ENCODE measurements at regions not wholly inside any gene's neighbourhood (a gene's known extent, or its start where the extent isn't known, plus 50 kb on each side); places are given as distances from the start of the nearest gene placed in this dataset.
"Not testable (repeated sequence)": the region's sequence is repeated elsewhere in the genome, so short reads cannot be mapped to it uniquely, and the experiment has no call there.

DNA sequence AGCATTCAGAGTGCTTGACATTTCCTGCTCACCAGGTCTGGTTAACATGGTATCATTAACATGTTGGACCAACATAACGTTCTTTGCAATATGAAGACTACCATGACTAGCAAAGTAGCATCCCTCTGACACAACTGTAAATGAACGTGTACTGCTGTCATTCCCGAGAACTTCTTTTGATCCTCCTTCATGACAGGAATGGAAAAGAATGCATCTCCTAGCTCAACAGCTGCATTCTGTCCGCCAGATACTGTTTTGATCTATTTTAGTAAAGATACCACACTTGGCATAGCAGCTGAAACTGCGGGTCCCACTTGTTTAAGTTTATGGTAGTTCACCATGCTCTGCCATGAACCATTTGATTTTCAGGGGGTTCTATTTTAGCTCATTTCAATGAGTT lies 144.2 kb upstream of the PARD3B start:
- Histone ChIP-seq H3K4me3 (no peak overlapping the region), H3K27ac (no peak overlapping the region), H3K9me3 (replicated peaks) (0 out of 2 replicates have a peak, but pooled peaks cover 3% of the 10 kb centered on the region), H3K4me1 (no peaks in the 10 kb centered on the region; the same call in 1 of the 2 replicates), H3K36me3 (no peaks in the 10 kb centered on the region), H3K27me3 (no peaks in the 10 kb centered on the region)
- peak; percentile 16 to 21 for DNase-seq

DNA sequence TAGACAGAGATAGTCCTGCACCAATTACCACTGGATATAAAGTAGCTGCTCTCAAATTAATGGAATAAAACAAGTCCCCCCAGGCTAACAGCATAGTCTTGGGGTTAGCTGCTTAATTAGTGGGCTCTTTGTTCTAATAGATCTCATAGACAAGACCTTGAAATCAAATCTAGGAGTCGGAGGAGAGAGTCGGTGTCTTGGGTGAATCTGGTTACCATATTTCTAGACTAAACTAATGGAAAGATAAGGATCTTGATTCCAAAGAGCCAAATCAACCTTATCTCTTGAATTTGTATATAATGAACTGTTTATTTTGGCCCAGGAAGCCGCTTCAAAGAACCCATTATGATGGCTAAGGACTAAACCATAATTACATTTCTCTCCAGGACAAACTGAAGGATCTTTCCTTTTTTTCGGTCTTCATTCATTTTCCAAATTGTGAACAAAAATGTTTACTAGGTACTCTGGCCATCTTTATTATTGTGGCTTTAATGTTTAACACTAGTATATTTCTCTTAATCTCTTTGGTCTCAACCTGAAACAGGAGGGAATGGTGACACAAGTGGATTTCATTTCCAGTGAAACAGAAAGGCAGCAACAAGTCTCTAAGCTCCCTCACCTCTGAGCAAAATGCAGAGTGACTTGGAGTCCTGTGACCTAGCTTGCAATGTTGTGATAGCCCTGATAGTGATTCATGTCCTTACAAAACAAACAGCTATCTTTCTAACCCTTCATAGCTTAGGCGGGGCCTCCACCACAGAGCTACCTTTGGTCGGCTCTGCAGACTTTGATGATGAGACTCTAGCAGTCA lies 137.9 kb upstream of the PARD3B start:
- Histone ChIP-seq H3K36me3 (no peaks in the 10 kb centered on the region), H3K27ac (no peak overlapping the region), H3K4me3 (no peak overlapping the region), H3K27me3 (no peaks in the 10 kb centered on the region), H3K4me1 (no peaks in the 10 kb centered on the region), H3K9me3 (replicated peaks) (no peaks in the 10 kb centered on the region; the same call in 1 of the 2 replicates)
- no peak for DNase-seq

DNA sequence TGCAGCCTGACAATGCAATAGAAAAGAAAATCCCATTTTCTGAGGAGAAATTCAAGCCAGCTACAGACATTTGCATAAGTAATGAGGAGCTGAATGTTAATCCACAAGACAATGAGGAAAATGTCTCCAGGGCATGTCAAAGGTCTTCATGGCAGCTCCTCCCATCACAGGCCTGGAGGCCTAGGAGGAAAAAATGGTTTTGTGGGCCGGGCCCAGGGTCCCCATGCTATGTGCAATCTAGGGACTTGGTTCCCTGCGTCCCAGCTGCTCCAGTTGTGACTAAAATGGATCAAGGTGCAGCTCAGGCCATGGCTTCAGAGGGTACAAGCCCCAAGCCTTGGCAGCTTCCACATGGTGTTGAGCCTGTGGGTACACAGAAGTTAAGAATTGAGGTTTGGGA lies 132.5 kb upstream of the PARD3B start:
- not testable (repeated sequence) for H3K36me3 ChIP-seq; H3K4me1 ChIP-seq; DNase-seq; H3K4me3 ChIP-seq; H3K27me3 ChIP-seq; H3K27ac ChIP-seq; H3K9me3 ChIP-seq (replicated peaks)

DNA sequence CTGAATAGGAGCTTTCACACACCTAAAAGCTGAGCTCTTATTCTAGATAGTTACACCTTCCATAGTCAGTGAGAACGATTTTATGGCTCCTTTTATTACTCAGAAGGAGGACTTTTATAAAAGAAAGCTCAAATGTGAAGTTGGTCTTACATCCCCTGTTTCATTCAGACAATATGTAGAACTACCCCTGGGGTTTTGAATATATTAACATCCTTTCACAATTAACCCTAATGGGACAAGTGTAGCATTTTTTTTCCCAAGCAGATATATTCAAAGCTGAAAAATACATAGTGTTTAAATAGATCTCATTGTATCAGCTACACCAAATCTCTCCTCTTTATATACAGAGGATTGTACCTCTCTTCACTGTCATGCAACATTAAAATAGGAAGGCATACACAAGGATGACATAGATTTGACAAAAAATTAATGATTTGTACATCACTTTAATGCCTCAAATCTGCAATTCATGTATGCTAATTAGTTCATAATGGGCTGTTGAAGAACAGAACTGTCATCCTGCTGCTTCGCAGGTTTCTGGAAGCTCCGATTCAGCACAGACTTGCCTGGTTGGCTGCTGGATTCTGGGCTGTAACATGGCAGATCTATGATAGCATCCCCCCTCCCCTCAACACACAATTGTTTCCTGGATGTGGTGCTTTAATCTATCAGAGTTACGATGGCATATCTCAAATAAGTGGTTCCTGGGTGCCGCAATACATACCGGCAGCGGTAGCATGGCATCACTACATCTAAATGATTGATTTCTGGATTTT lies 129.7 kb upstream of the PARD3B start:
- no peak for DNase-seq
- Histone ChIP-seq H3K9me3 (replicated peaks) (no peaks in the 10 kb centered on the region; the same call in 1 of the 2 replicates), H3K27me3 (no peaks in the 10 kb centered on the region)

DNA sequence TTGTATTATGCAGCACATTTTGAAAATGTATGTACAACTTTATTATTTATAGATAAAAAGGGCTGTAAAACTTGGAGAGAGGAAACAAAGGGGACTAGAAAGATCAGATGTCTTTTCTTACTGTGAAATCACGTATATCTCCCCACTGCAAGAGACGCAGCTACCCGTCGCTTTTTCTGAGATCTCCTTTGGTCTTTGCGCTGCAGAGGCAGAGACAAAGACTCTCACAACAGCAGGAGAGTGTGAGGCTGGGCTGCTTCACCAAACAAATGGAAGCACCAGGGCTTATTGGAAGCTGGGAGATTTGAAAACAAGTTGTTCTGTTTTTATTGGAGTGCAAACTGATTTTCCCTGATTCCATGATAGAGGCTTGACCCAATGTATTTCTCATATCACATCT lies 129.0 kb upstream of the PARD3B start:
- H3K4me1 ChIP-seq = no peaks in the 10 kb centered on the region
- H3K36me3 ChIP-seq = no peaks in the 10 kb centered on the region
- H3K4me3 ChIP-seq = no peak overlapping the region
- H3K27ac ChIP-seq = no peak overlapping the region
- H3K9me3 ChIP-seq (replicated peaks) = no peaks in the 10 kb centered on the region; the same call in 1 of the 2 replicates
- H3K27me3 ChIP-seq = no peaks in the 10 kb centered on the region
- no peak for DNase-seq

More for the DNA sequence above, 129.7 kb upstream of the PARD3B start:
- Histone ChIP-seq H3K36me3 (no peaks in the 10 kb centered on the region), H3K4me1 (no peaks in the 10 kb centered on the region), H3K27ac (no peak overlapping the region), H3K4me3 (no peak overlapping the region)

DNA sequence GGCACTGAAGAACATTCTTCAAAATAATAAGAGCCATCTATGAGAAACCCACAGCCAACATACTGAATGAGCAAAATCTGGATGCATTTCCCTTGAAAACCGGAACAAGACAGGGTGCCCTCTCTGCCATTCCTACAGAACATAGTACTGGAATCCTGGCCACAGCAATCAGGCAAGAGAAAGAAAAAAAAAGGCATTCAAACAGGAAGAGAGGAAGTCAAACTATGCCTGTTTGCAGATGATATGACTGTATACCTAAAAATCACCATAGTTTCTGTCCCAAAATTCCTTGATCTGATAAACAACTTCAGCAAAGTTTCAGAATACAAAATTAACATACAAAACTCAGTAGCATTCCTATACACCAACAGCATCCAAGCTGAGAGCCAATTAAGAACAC lies 119.5 kb upstream of the PARD3B start:
- Histone ChIP-seq H3K9me3 (replicated peaks) (no peaks in the 10 kb centered on the region), H3K27ac (no peak overlapping the region), H3K27me3 (no peaks in the 10 kb centered on the region), H3K4me1 (no peaks in the 10 kb centered on the region), H3K36me3 (no peaks in the 10 kb centered on the region), H3K4me3 (no peak overlapping the region)
- DNase-seq = no peak

DNA sequence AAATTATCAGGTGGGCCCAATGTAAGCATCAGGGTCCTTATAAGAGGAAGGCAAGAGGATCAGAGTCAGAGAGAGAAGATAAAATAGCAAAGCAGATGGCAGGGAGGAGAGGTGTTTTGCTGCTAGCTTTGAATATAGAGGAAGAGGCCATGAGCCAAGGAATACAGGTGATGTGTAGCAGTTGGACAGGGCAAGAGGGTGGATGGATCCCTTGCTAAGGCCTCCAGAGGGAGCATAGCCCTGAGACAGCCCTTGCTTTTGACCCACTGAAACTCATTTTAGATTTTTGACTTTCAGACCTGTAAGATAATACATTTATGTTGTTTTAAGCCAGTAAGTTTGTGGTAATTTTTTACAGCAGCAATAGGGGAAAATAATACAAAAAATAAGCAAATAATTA lies 116.6 kb upstream of the PARD3B start:
- Histone ChIP-seq H3K4me3 (no peak overlapping the region), H3K27ac (no peak overlapping the region), H3K9me3 (replicated peaks) (no peaks in the 10 kb centered on the region; the same call in 1 of the 2 replicates), H3K36me3 (no peaks in the 10 kb centered on the region), H3K27me3 (no peaks in the 10 kb centered on the region), H3K4me1 (no peaks in the 10 kb centered on the region)
- DNase-seq = no peak

DNA sequence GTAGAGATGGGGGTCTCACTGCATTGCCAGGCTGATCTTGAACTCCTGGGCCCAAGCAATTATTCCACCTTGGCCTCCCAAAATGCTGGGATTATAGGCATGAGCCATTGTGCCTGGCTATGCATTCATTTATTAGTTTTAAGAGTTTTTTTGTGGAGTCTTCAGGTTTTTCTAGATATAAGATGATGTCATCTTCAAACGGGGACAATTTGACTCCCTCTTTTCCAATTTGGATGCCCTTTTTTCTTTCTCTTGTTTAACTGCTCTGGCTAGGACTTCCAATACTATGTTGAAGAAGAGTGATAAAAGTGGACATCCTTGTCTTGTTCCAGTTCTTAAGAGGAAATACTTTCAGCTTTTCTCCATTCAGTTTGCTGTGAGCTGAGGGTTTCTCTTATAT lies 113.7 kb upstream of the PARD3B start:
- no peak for DNase-seq

DNA sequence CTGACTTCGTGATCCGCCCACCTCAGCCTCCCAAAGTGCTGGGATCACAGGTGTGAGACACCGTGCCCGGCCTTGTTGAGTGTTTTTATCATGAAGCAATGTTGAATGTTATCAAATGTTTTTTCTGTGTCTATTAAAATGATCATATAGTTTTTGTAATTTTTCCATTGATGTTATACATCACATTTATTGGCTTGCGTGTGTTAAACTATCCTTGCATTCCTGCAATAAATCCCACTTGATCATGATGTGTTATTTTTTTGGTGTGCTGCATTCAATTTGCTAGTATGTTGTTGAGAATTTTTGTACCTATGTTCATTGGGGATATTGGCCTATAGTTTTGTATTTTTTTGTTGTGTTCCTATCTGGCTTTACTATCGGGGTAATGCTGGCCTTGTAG lies 113.1 kb upstream of the PARD3B start:
- Histone ChIP-seq H3K4me3 (no peak overlapping the region), H3K36me3 (no peaks in the 10 kb centered on the region), H3K27ac (no peak overlapping the region), H3K27me3 (no peaks in the 10 kb centered on the region), H3K4me1 (no peaks in the 10 kb centered on the region), H3K9me3 (replicated peaks) (no peaks in the 10 kb centered on the region; the same call in 1 of the 2 replicates)
- no peak for DNase-seq

More for the DNA sequence above, 113.7 kb upstream of the PARD3B start:
- Histone ChIP-seq H3K4me1 (no peaks in the 10 kb centered on the region), H3K36me3 (no peaks in the 10 kb centered on the region), H3K4me3 (no peak overlapping the region), H3K27ac (no peak overlapping the region), H3K9me3 (replicated peaks) (no peaks in the 10 kb centered on the region; the same call in 1 of the 2 replicates), H3K27me3 (no peaks in the 10 kb centered on the region)

DNA sequence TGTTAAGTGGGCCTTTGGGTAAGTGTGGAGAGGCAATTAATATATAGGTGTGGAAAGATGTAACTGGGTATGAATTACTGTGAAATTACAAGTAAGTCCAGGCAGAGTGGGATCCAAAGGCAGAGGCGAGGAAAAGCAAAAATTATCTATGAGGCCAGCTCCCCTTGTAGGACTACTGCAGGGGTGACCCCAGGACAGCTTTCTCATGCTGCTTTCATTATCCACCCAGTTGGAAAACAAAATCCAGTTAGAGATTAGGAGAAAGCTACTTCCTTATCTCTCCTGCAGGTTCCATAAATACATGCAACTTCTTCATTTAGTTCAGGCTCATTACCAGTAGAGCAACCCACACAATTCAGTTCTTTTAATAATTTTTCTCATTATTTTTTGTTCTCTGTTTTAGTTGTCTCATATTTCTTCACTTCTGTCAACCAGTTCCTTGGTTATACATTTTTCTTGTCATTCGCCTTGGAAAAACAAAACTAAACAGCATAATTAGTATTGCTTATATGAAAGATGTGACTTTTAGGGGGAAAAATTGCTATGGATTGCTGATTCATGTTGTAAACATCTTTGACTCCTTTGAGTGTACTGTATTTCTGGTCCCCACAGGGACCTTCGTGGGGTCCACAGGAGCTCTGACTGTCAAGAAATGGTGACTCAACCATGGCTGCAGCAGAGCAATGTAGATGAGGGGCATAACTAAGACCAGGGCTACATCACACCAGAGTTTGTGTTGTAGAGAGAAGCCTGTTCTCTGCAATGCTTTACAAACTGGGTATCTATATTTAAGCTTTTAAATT lies 110.4 kb upstream of the PARD3B start:
- DNase-seq = no peak
- no peak overlapping the region for H3K4me3 ChIP-seq
- H3K4me1 ChIP-seq = no peaks in the 10 kb centered on the region
- H3K36me3 ChIP-seq = no peaks in the 10 kb centered on the region
- H3K27ac ChIP-seq = no peak overlapping the region
- no peaks in the 10 kb centered on the region for H3K27me3 ChIP-seq
- H3K9me3 ChIP-seq (replicated peaks) = no peaks in the 10 kb centered on the region; the same call in 1 of the 2 replicates

DNA sequence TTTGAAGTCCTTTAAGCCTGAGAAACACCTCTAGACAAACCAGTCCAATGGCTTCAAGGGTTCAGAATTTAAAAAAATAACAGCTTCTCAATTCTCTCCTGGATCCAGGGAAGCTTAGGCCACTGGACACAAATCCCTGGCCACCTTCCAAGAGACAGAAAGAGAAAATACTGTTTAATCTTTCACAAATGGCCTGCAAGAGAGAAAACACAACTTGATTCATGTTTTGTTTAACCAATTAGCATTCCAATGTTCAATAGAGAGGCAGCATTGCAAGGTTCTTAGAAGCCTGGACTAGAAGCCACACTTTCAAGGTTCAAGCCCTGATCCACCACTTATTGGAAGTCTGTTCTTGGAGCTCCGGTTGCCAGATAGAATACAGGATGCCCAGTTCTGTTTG lies 109.0 kb upstream of the PARD3B start:
- Histone ChIP-seq H3K36me3 (no peaks in the 10 kb centered on the region), H3K4me1 (no peaks in the 10 kb centered on the region), H3K27me3 (no peaks in the 10 kb centered on the region), H3K27ac (no peak overlapping the region), H3K4me3 (no peak overlapping the region), H3K9me3 (replicated peaks) (peaks cover 4% of the 10 kb centered on the region; the same call in 1 of the 2 replicates)
- no peak for DNase-seq

DNA sequence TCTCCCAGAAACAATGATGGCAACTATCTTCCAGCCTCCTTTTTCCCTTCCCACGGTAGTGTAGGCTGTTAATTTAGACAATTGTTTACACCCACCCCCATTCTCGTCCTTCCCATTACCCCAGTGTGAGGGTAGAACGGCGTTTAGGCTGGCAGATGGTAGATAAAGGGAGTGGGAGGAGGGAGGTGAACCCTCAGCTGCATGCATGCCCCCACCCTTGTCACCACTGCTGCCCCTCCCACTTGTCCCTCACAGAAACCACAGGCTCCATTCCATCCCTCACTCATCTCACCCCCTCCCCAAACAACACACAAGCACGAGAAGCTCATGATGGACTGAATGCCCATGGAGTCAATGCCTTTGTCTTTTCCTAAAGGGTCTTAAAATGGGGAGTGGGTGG lies 107.9 kb upstream of the PARD3B start:
- Histone ChIP-seq H3K4me1 (no peaks in the 10 kb centered on the region), H3K27me3 (no peaks in the 10 kb centered on the region), H3K9me3 (replicated peaks) (peaks cover 4% of the 10 kb centered on the region; the same call in 1 of the 2 replicates), H3K27ac (no peak overlapping the region), H3K4me3 (no peak overlapping the region), H3K36me3 (no peaks in the 10 kb centered on the region)
- DNase-seq = no peak

DNA sequence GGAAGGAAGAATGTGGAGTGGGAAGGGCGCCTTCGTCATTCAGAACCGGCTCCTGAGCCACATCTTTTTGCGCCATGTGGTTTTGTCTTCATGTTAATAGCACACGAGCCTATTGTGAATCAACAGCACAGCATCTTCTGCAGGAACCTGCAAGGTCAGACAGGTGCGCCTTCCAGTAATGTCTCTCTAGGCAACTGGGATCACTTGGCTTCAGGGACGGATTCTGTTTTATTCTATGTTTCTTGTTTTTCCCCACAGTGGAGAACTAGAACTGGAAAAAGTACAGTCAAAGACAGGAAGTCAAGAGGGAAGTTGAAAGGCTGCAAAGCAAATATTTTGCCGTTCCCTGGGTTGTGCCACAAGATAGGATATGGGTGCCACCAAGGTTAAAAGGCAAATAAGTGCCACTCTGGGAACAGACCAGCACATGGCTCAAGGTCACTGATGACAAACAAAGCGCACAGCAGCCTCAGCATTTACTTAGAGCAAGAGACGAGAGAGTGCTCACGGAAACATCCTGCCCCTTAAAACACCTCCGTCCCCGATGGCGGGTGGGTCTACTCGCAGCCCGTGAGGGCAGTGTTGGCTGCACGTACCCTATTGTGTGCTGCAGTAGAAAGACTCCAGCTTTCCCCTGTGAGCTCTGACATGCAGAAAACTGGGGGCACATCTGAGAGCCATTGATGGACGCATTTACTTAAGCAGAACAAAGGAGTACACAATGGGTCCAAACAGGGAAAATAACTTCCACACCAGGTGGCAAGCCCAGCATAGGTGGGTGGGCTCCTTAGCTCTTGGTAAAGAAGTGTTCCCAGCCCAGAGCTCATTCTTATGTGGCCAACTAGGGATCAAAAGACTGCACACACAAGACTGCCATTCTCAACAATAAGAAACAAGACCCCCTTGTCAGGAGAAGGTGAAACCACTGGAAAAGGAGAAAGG lies 107.2 kb upstream of the PARD3B start:
- no peaks in the 10 kb centered on the region for H3K36me3 ChIP-seq
- no peaks in the 10 kb centered on the region for H3K27me3 ChIP-seq
- H3K4me1 ChIP-seq = no peaks in the 10 kb centered on the region
- 0 out of 2 replicates have a peak, but pooled peaks cover 4% of the 10 kb centered on the region for H3K9me3 ChIP-seq (replicated peaks)
- H3K27ac ChIP-seq = no peak overlapping the region
- H3K4me3 ChIP-seq = no peak overlapping the region
- no peak for DNase-seq

DNA sequence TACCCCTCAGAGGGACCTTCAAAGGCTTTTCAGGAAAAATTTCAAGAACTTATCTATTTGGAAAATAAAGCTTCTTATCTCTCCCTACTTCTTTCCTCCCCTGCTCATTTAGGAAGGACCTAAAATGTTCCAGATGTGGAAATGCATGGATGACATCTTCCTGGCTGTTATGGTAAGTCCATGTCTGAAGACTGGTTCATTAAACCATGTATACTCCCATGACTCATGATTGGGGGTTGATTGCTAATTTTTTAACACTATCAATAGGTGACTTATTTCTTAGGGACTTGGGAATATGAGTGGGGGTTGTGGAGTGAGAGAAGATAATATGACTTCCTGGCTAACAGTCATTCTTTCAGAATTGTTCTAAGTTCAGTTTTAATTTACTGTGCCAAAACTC lies 104.0 kb upstream of the PARD3B start:
- H3K4me1 ChIP-seq = no peaks in the 10 kb centered on the region

More for the DNA sequence above, 104.0 kb upstream of the PARD3B start:
- Histone ChIP-seq H3K27me3 (no peaks in the 10 kb centered on the region), H3K36me3 (no peaks in the 10 kb centered on the region), H3K4me3 (no peak overlapping the region), H3K27ac (no peak overlapping the region), H3K9me3 (replicated peaks) (peaks cover 10% of the 10 kb centered on the region; the same call in 1 of the 2 replicates)
- DNase-seq = no peak

Measured in SJCRH30 (cell line).